Calu3 (cell line): ENCODE measurements at regions not wholly inside any gene's neighbourhood (a gene's known extent, or its start where the extent isn't known, plus 50 kb on each side); places are given as distances from the start of the nearest gene placed in this dataset.
A peak's percentile ranks its signal among the peaks of the same experiment; 100 is the strongest.

Experiments
- BruUV-seq: library from RNA; stranded (reverse); fragments of 400-500 nt; replicated peaks from 2 replicates; lab custom pipeline; 2021; lab: Mats Ljungman, UMichigan
- CTCF ChIA-PET: fragments of 300-600 bp; sonication (Branson Sonifier 250); formaldehyde crosslinking; loops from one replicate; lab custom pipeline; 2022; ENCODE audit warnings: antibody characterized with exemption; lab: Charles Lee
- DNase-seq: peaks from one replicate; pipeline ENCODE4 v3.0.0; 2022
- H3K27ac Mint-ChIP-seq: one replicate; pipeline ENCODE4 v1.8.0; 2022; ENCODE audit warnings: mixed read lengths; ENCODE audit not compliant: unreplicated experiment
- H3K27me3 Mint-ChIP-seq: one replicate; pipeline ENCODE4 v1.8.0; 2022; ENCODE audit warnings: mixed read lengths; ENCODE audit not compliant: unreplicated experiment
- H3K36me3 Mint-ChIP-seq: one replicate; pipeline ENCODE4 v1.8.0; 2022; ENCODE audit warnings: mild to moderate bottlenecking, moderate library complexity, mixed read lengths; ENCODE audit not compliant: insufficient read depth, unreplicated experiment
- H3K4me1 Mint-ChIP-seq: one replicate; pipeline ENCODE4 v1.8.0; 2022; ENCODE audit warnings: mild to moderate bottlenecking, low read depth, mixed read lengths; ENCODE audit not compliant: unreplicated experiment
- H3K4me3 Mint-ChIP-seq: one replicate; pipeline ENCODE4 v1.8.0; 2022; ENCODE audit warnings: mild to moderate bottlenecking, low read depth, moderate library complexity, mixed read lengths; ENCODE audit not compliant: unreplicated experiment
- H3K9me3 Mint-ChIP-seq: one replicate; pipeline ENCODE4 v1.8.0; 2022; ENCODE audit warnings: low read depth, mixed read lengths; ENCODE audit not compliant: unreplicated experiment
- intact Hi-C: fragments of 100-400 bp; cut with micrococcal nuclease; formaldehyde crosslinking; loops from one replicate; pipeline ENCODE4 v1.10.0; 2022; ENCODE audit not compliant: unreplicated experiment
- TF ChIP-seq, protein P1 (sequence below): fragments of 200-600 bp; IDR thresholded peaks from one replicate; pipeline ENCODE4 v1.8.0; 2022; ENCODE audit warnings: antibody characterized with exemption; ENCODE audit not compliant: unreplicated experiment

- Mint-ChIP-seq H3K36me3 (no peaks in the 10 kb centered on the region), H3K4me3 (no peak overlapping the region), H3K9me3 (peaks cover 8% of the 10 kb centered on the region), H3K27me3 (no peaks in the 10 kb centered on the region), H3K4me1 (peaks cover 7% of the 10 kb centered on the region), H3K27ac (no peak overlapping the region)
- no TSS peak for BruUV-seq
- intact Hi-C loops: no loop called here
- TF ChIP-seq, protein P1, sequence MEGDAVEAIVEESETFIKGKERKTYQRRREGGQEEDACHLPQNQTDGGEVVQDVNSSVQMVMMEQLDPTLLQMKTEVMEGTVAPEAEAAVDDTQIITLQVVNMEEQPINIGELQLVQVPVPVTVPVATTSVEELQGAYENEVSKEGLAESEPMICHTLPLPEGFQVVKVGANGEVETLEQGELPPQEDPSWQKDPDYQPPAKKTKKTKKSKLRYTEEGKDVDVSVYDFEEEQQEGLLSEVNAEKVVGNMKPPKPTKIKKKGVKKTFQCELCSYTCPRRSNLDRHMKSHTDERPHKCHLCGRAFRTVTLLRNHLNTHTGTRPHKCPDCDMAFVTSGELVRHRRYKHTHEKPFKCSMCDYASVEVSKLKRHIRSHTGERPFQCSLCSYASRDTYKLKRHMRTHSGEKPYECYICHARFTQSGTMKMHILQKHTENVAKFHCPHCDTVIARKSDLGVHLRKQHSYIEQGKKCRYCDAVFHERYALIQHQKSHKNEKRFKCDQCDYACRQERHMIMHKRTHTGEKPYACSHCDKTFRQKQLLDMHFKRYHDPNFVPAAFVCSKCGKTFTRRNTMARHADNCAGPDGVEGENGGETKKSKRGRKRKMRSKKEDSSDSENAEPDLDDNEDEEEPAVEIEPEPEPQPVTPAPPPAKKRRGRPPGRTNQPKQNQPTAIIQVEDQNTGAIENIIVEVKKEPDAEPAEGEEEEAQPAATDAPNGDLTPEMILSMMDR: no peak
- CTCF ChIA-PET: interaction anchor here (0.6 kb wide), 1 partner anchor 121 kb away, joined by 3 read pairs; no protein-coding TSS in a partner anchor
- no peak for DNase-seq
These were observed 53.0 kb upstream of the SMOX start for GRCh38 chr20:4095639-4096038.

GRCh38 chr20:4091490-4092479 lies 56.8 kb upstream of the SMOX start:
- intact Hi-C loops: no loop called here
- no TSS peak for BruUV-seq
- CTCF ChIA-PET: no interaction called here
- Mint-ChIP-seq H3K9me3 (peaks cover 8% of the 10 kb centered on the region), H3K4me1 (no peaks in the 10 kb centered on the region), H3K27ac (no peak overlapping the region), H3K36me3 (no peaks in the 10 kb centered on the region), H3K27me3 (no peaks in the 10 kb centered on the region), H3K4me3 (no peak overlapping the region)
- peak; percentile 69 for DNase-seq
- TF ChIP-seq, protein P1: peak; percentile 46

DNA sequence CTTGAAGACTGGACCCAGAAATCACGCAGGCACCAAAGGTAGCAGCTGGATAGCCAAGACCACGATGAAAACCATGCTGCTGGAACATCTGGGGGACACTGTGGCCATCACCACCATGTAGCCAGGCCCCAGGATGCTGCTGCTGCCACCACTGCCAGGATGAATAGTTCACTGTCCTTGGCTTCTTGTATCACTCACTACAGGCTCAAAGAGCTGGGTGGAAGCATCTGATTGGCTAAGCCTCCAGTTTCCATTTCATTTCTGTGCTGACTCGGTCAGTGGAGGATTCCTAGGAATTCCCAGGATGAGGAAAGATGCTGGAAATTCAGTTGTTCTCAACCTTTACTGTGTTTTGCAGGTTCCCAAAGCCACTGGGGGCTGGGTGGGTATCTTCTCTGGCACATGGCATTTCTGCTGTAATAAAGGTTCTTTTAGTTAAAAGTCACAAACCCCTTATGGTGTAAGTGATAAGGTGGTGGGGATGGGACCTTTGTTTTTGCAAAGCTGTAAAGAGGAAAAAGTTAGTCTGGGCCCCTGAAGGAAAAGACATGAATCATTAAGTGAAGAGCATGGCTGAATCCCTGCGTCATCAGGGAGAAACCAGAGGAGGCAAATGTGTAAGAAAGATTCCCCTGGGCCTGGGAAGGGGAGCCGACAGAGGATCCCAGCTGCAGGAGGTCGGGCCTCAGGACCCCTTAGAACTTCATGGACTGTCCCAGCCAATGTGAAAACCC lies 57.7 kb upstream of the SMOX start:
- Mint-ChIP-seq H3K9me3 (peaks cover 8% of the 10 kb centered on the region), H3K4me1 (no peaks in the 10 kb centered on the region), H3K27ac (no peak overlapping the region), H3K27me3 (no peaks in the 10 kb centered on the region), H3K4me3 (no peak overlapping the region), H3K36me3 (no peaks in the 10 kb centered on the region)
- DNase-seq: no peak
- intact Hi-C loops: no loop called here
- no TSS peak for BruUV-seq
- TF ChIP-seq, protein P1: no peak
- CTCF ChIA-PET: no interaction called here

- no peaks in the 10 kb centered on the region for H3K27me3 Mint-ChIP-seq
- DNase-seq: no peak
These were observed 58.7 kb upstream of the SMOX start for GRCh38 chr20:4089756-4090487.

More at GRCh38 chr20:4089756-4090487, 58.7 kb upstream of the SMOX start:
- Mint-ChIP-seq H3K27ac (no peak overlapping the region), H3K36me3 (peaks cover 9% of the 10 kb centered on the region), H3K4me1 (peaks cover 4% of the 10 kb centered on the region), H3K4me3 (no peak overlapping the region), H3K9me3 (peaks cover 3% of the 10 kb centered on the region)
- TF ChIP-seq, protein P1: no peak
- intact Hi-C loops: loop anchor here (10.0 kb wide), 1 partner anchor 195 kb away; no protein-coding TSS in a partner anchor
- CTCF ChIA-PET: no interaction called here
- BruUV-seq: no TSS peak
